AG04449 (cell line): ENCODE measurements at regions not wholly inside any gene's neighbourhood (a gene's known extent, or its start where the extent isn't known, plus 50 kb on each side); places are given as distances from the start of the nearest gene placed in this dataset.

Source experiments
- CTCF ChIA-PET: fragments of 350-600 bp; formaldehyde crosslinking; extraction: SDS; loops from one replicate; lab custom pipeline; 2021; ENCODE audit warnings: antibody characterized with exemption; lab: Yijun Ruan, JAX
- POLR2A ChIA-PET: fragments of 400-600, 350-600 bp; formaldehyde crosslinking; extraction: SDS; loops from one replicate; lab custom pipeline; 2020; ENCODE audit warnings: antibody characterized with exemption, inconsistent platforms; lab: Yijun Ruan, JAX
- DNase-seq: peaks from one replicate; pipeline ENCODE4 v3.0.0-alpha.2; 2010; ENCODE audit warnings: low read depth, low spot score
- H3K4me3 ChIP-seq: 2 replicates; pipeline ENCODE4 v1.5.1; 2011; ENCODE audit warnings: low read depth, mild to moderate bottlenecking, control low read depth, low read length
- CTCF ChIP-seq: IDR thresholded peaks from one replicate; pipeline ENCODE4 v1.5.1; 2011; ENCODE audit warnings: mild to moderate bottlenecking, moderate library complexity, low read length, control low read depth, inconsistent platforms; ENCODE audit not compliant: insufficient read depth; ENCODE audit errors: missing control alignments

GRCh38 chr5:118257066-118257465 lies 731.3 kb downstream of the DTWD2 start:
- no peak for DNase-seq
- ChIA-PET POLR2A (no interaction called here), CTCF (no interaction called here)
- TF ChIP-seq CTCF, result no peak
- H3K4me3 ChIP-seq, result no peak overlapping the region

GRCh38 chr5:118253225-118254061 lies 734.9 kb downstream of the DTWD2 start:
- TF ChIP-seq CTCF, result no peak

DNA sequence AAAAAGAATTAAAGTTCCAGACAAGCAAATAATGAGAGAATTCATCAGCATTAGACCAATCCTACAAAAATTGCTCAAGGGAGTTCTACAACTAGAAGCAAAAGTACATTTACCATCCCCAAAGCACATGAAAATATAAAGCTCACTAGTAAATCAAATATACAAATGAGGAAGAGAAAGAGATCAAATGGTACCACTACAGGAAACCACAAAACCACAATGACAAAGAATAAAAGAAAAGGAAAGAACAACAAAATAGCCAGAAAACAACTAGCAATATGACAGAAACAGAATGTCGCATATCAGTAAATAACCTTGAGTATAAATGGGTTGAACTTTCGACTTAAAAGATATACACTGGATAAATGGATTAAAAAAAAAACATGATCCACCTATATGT lies 739.0 kb downstream of the DTWD2 start:
- POLR2A ChIA-PET, result no interaction called here
- H3K4me3 ChIP-seq, result no peak overlapping the region
- no peak for TF ChIP-seq CTCF

More at GRCh38 chr5:118253225-118254061, 734.9 kb downstream of the DTWD2 start:
- ChIA-PET POLR2A (no interaction called here), CTCF (no interaction called here)
- no peak for DNase-seq
- H3K4me3 ChIP-seq, result no peak overlapping the region

DNA sequence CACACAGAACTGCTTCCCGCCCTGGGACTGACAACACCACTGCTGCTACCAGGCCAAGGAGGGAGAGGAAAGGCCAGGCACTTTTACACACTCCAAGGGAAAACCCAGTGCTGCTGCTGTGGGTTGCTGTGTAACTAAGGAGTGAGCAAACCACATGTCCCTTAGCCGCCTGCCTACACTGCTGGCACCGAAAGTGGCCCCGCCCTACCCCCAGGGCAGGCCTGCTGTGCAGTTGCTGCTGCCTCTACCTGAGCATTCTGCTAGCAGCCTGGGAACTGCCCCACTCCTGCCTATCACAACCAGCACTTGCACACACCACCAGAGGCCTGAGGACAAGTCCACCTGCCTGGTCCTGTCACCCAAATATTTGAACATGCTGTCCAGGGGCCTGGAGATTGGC lies 740.9 kb downstream of the DTWD2 start:
- DNase-seq, result no peak
- H3K4me3 ChIP-seq, result no peak overlapping the region
- no peak for TF ChIP-seq CTCF
- POLR2A ChIA-PET, result no interaction called here
- CTCF ChIA-PET, result no interaction called here

More for the DNA sequence above, 739.0 kb downstream of the DTWD2 start:
- CTCF ChIA-PET, result no interaction called here
- no peak for DNase-seq

GRCh38 chr5:118243613-118244012 lies 744.7 kb downstream of the DTWD2 start:
- no peak for DNase-seq
- TF ChIP-seq CTCF, result no peak
- CTCF ChIA-PET, result no interaction called here
- H3K4me3 ChIP-seq, result no peak overlapping the region
- POLR2A ChIA-PET, result no interaction called here

- ChIA-PET POLR2A (no interaction called here), CTCF (no interaction called here)
- DNase-seq, result no peak
- no peak overlapping the region for H3K4me3 ChIP-seq
- no peak for TF ChIP-seq CTCF
Observed at GRCh38 chr5:118243068-118243467, 745.3 kb downstream of the DTWD2 start.
